ENCODE measurements at regions not wholly inside any gene's neighbourhood (a gene's known extent, or its start where the extent isn't known, plus 50 kb on each side); places are given as distances from the start of the nearest gene placed in this dataset.

- TF ChIP-seq POLR2AphosphoS5 (IDR thresholded peaks at IDR 0.05; ENCODE audit: low read depth, low read length): no peak
- TF ChIP-seq POLR2A (IDR thresholded peaks at IDR 0.05; ENCODE audit: low read depth, low read length): no peak
- no peak for TF ChIP-seq SPI1 (IDR thresholded peaks at IDR 0.05; ENCODE audit: low read depth, low read length)
- TF ChIP-seq TAF1 (IDR thresholded peaks at IDR 0.05; ENCODE audit: low read depth, low read length): no peak
- no peak for TF ChIP-seq POU2F2 (IDR thresholded peaks at IDR 0.05; ENCODE audit: low read depth, low read length)
Measured at GRCh38 chr3:59469948-59470723, 420.3 kb upstream of the CFAP20DC start.

Measured in GM12891 (cell line).